GM18507 (cell line): ENCODE measurements at regions not wholly inside any gene's neighbourhood (a gene's known extent, or its start where the extent isn't known, plus 50 kb on each side); places are given as distances from the start of the nearest gene placed in this dataset.

Experiments used
- DNase-seq: peaks from one replicate; pipeline ENCODE4 v3.0.0; 2011; ENCODE audit warnings: low read depth; ENCODE audit not compliant: insufficient read length; ENCODE audit errors: extremely low spot score
- FAIRE-seq: peaks from 2 replicates; lab custom pipeline; 2011; peaks lifted over from hg19 to GRCh38; lab: Jason Lieb, UNC

GRCh38 chr13:82436099-82436585 lies 1446.1 kb downstream of the SLITRK1 start:
- FAIRE-seq: no peak
- no peak for DNase-seq

GRCh38 chr13:82432949-82433348 lies 1449.3 kb downstream of the SLITRK1 start:
- no peak for DNase-seq
- no peak for FAIRE-seq

DNA sequence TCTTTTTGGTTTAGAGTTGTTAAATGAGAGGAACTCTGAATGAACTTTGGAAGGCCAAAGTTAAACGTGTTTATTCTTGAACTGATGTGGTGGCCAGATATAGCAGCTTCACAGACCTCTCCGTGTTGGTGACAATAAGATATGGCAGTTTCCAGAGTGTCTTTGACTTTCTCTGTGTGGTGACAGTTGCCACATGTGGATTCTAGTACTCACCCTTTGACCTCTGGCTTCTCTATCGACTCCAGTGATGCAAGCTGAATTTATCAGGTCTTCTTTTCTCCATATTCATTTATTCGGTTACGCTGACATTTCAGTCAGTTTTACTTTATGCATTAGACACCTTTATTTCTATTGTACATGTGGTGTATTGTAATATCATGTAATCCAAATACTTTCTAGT lies 1469.5 kb downstream of the SLITRK1 start:
- FAIRE-seq: no peak
- DNase-seq: no peak

DNA sequence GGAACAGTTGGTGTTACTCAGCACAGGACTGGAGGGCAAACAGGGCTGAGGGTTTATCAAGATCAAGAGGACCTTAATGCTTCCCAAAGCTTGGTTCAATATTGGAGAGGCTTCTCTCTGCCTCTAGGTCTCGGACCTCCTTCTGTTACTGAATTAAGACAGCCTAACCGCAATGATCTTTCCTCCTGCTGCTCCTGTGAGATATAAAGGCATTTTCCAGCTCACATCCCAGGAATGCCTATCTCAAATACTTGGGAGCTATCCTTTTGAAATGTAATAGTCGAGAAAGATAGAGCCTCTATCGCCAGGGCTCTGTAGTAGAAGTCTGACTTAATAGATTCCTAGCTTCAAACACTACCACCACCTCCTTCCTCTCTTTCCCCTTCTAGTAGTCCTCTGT lies 1475.0 kb downstream of the SLITRK1 start:
- no peak for FAIRE-seq

GRCh38 chr13:82374719-82375118 lies 1507.6 kb downstream of the SLITRK1 start:
- DNase-seq: no peak
- no peak for FAIRE-seq

More for the DNA sequence above, 1475.0 kb downstream of the SLITRK1 start:
- DNase-seq: no peak

DNA sequence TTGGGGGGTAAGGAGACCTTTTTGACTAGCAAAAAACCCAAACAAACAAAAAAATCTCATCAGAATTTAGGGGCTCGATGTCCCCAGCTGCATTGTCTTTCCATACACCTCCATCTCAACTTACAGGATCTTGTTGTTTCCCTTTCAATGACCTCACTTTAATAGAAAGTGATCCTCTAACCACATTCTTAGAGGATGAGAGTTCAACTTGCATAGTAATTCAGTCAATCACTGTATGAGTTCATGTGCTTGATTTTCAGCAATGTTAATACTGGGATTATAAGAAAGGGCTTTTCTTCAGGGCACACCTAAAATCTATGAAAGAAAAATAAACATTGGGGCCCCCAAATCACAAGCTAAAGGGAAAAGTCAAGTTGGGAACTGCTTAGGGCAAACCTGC lies 1512.0 kb downstream of the SLITRK1 start:
- FAIRE-seq (no peak), DNase-seq (no peak)

GRCh38 chr13:82364525-82364924 lies 1517.7 kb downstream of the SLITRK1 start:
- FAIRE-seq (no peak), DNase-seq (no peak)

GRCh38 chr13:82358284-82358683 lies 1524.0 kb downstream of the SLITRK1 start:
- DNase-seq (no peak), FAIRE-seq (no peak)

GRCh38 chr13:82356667-82357410 lies 1525.4 kb downstream of the SLITRK1 start:
- DNase-seq (no peak), FAIRE-seq (no peak)

- FAIRE-seq: no peak
Measured at GRCh38 chr13:82344867-82345266, 1537.4 kb downstream of the SLITRK1 start.

DNA sequence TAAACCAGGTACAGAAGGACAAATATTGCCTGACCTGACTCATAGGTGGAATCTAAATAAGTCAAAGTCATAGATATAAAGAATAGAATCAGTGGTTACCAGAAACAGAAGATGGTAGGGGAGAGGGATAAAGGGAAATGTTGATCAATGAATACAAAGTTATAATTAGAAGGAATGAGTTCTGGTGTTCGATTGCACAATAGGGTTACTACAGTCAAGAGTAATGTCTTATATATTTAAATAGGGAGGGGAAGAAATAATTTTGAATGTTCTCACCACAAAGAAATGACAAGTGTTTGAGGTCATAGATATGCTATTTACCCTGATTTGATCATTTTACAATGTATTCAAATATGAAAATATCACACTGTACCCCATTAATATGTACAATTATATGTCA lies 1541.2 kb downstream of the SLITRK1 start:
- DNase-seq: no peak
- FAIRE-seq: no peak

More at GRCh38 chr13:82344867-82345266, 1537.4 kb downstream of the SLITRK1 start:
- DNase-seq: no peak

- FAIRE-seq: no peak
- no peak for DNase-seq
Measured at GRCh38 chr13:82330499-82330898, 1551.8 kb downstream of the SLITRK1 start.

GRCh38 chr13:82323101-82323500 lies 1559.2 kb downstream of the SLITRK1 start:
- DNase-seq (no peak), FAIRE-seq (no peak)

DNA sequence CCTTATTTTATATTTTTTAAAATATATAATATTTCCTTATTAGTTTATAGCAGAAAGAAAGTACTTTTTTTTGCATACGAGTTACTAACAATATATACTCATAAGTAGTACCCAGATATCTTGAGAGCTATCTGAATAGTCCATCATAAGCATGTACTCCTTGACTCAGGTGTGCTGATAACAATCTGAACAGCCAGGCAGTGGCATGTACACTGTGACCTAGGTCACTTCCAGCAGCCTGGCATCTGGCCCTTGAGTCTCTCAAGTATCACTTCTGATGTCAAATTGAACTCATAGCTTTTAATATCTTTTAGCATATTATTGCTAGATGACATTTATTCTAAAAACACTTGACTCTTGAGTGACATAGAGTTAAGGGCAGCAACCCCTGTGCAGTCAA lies 1576.7 kb downstream of the SLITRK1 start:
- FAIRE-seq (no peak), DNase-seq (no peak)

DNA sequence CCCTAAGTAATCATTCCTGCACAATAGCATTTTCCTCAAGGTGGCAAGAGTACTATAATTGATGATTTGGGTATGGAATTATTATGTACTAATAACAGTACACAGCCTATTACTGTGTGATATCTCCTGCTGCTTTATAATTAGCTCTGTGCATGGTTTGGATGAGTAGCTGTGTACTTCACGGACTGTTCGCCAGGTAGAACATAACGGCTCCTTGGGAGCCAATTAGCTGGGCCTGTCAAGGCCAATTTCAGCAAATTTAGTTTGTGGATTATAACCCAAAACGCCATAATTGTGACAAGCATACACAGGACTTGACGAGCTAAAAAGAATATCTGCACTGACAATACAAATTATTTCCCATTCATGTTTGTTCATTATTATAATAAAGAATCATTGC lies 1584.2 kb downstream of the SLITRK1 start:
- no peak for DNase-seq
- no peak for FAIRE-seq

DNA sequence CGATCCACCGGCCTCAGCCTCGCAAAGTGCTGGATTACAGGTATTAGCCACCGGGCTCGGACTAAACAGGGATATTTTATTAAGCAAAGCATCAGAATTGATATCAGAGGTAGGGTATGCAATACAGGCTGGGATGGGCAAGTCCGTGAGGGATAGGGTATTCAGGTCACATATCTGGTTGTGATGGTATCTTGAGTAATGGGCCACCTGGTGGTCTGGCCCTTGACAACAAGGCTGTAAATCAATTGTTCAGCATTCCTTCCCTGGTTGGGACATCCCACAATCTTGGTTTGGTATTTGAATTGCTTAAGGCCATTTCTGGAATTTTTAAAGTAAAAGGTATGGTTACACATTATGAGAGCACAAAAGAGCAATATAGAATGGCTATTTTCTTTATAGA lies 1588.0 kb downstream of the SLITRK1 start:
- no peak for FAIRE-seq

GRCh38 chr13:82292334-82292733 lies 1589.9 kb downstream of the SLITRK1 start:
- FAIRE-seq (no peak), DNase-seq (no peak)

More for the DNA sequence above, 1588.0 kb downstream of the SLITRK1 start:
- no peak for DNase-seq

GRCh38 chr13:82291852-82292251 lies 1590.4 kb downstream of the SLITRK1 start:
- FAIRE-seq (no peak), DNase-seq (no peak)

DNA sequence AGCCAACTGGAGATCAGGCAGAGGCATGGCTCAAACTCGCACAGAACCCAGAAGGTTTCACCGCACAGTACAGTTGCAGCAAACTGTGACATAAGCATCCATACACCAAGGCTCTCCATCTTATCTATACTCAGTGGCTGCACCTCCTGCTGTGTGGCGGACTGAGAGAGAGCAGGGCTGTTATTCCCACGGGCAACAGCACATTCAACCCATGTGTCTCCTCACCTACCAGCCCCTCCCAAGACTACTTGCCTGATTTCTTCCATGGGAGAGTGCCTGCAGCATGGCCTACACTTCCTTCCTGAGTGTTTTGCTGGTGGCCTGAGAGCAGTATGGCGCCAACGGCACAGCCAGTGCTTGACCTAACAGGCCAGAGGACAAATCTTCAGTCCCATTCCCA lies 1606.6 kb downstream of the SLITRK1 start:
- DNase-seq (no peak), FAIRE-seq (no peak)

GRCh38 chr13:82259284-82259683 lies 1623.0 kb downstream of the SLITRK1 start:
- DNase-seq (no peak), FAIRE-seq (no peak)

DNA sequence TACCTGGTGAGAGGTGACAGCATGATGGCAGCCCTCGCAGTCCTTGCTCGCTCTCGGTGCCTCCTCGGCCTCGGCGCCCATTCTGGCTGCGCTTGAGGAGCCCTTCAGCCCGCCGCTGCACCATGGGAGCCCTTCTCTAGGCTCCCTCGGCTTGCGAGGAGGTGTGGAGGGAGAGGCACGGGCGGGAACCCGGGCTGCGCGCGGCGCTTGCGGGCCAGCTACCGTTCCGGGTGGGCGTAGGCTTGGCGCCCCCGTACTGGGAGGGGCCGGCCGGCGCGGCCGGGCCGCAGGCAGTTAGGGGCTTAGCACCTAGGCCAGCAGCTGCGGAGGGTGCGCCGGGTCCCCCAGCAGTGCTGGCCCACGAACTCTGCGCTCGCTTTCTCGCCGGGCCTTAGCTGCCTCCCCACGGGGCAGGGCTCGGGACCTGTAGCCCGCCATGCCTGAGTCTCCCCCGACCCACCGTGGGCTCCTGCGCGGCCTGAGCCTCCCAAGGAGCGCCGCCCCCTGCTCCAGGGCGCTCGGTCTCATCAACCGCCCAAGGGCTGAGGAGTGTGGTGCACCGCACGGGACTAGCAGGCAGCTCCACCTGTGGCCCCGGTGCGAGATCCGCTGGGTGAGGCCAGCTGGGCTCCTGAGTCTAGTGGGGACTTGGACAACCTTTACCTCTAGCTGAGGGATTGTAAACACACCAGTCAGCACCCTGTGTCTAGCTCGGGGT lies 1624.3 kb downstream of the SLITRK1 start:
- FAIRE-seq (no peak), DNase-seq (no peak)
